CD4-positive, alpha-beta T cell treated with Interleukin-12 subunit alpha and Interleukin-12 subunit beta, for 1 hour (primary cell): ENCODE measurements at regions not wholly inside any gene's neighbourhood (a gene's known extent, or its start where the extent isn't known, plus 50 kb on each side); places are given as distances from the start of the nearest gene placed in this dataset.
"Not testable (repeated sequence)": the region's sequence is repeated elsewhere in the genome, so short reads cannot be mapped to it uniquely, and the experiment has no call there.

ENCODE experiments used
- DNase-seq: peaks from one replicate; pipeline ENCODE4 v3.0.0-alpha.2; 2020

GRCh38 chr7:149714081-149714909 is 59.1 kb downstream of the ZNF467 start:
- DNase-seq = peak; percentile 96

DNA sequence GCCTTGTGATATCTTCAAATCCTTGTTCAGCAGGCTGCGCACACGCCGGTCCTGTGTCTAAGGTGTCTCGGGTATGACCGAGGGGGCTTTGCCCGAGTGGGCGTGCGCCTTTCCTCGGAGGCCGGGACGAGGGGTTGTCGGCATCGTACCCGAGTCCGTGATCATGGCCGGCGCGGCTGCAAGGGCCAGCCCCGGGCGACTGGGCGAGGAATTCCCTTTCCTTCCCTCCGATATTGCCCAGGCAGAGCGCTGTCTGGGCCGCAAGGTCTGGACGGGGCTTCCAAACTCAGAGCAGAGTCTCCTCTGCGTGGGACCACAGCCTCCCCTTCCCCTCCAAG is 59.7 kb downstream of the ZNF467 start:
- no peak for DNase-seq

DNA sequence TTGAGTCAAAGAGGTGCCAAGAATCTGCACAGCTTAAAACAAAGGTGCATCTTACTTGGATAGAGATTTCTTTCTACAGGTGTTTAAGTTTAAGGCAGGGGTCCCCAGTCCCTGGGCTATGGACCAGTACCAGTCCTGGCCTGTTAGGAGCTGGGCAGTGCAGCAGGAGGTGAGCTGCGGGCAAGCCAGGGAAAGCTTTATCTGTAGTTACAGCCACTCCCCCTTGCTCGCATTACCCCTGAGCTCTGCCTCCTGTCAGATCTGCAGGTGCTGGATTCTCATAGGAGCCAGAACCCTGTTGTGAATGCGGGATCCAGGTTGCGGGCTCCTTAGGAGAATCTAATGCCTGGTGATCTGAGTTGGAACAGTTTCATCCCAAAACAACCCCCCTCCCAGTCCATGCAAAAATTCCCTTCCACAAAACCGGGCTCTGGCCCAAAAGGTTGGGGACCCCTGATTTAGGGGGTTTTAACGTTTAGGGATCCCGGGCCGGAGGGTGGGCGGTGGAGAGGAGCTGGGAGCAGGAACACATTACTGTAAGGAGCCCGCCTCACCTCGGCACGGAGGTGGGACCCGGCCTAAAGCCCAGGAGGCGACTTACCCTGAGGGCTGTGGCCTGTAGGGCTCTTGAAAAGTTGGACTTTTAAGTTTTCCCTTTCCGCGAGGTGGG is 60.2 kb downstream of the ZNF467 start:
- no peak for DNase-seq

- no peak for DNase-seq
Observed at GRCh38 chr7:149708026-149708425, 65.4 kb downstream of the ZNF467 start.

GRCh38 chr7:149707448-149707886 is 65.9 kb downstream of the ZNF467 start:
- DNase-seq = no peak

DNA sequence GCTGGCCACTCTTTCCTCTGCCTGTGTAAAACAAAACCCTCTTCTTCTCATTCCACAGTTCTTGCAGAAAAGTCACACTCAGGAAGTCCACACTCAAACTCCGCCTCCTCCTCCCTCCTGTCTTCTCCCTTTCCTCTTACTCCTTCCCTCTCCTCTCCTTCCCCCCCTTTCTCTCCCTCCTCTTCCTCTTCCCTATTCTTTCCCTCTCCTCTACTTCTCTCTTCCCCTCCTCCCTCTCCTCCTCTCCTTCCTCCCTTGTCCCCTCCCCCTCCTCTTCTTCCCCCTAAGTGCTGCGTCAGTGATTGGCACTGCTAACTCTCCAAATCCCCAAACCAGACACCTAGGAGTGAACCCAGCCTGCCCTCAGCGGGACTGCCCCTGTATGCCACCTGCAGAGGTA is 67.0 kb downstream of the ZNF467 start:
- DNase-seq = no peak

DNA sequence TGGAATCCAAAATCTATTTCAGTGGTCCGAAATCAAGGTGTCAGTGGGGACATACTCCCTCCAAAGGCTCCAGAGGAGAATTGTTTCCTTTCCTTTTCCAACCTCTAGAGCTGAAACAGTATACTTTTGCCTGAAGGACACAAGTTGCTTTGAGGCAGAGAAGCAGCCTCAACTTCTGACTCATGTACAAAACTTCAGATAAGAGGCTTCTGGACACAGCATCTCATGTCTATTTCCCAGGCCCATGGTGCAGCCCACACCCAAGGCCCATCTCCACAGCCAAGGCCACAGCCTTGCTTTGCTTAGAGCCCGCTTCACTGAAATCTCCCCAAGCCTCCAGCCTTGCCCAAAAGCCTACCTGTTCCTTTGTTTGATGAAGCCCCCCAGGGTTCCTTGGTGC is 68.9 kb downstream of the ZNF467 start:
- no peak for DNase-seq

GRCh38 chr7:149703044-149703650 is 70.2 kb downstream of the ZNF467 start:
- no peak for DNase-seq

GRCh38 chr7:149701495-149702240 is 71.7 kb downstream of the ZNF467 start:
- no peak for DNase-seq

- not testable (repeated sequence) for DNase-seq
Observed at GRCh38 chr7:149697767-149698166, 75.6 kb downstream of the ZNF467 start.

DNA sequence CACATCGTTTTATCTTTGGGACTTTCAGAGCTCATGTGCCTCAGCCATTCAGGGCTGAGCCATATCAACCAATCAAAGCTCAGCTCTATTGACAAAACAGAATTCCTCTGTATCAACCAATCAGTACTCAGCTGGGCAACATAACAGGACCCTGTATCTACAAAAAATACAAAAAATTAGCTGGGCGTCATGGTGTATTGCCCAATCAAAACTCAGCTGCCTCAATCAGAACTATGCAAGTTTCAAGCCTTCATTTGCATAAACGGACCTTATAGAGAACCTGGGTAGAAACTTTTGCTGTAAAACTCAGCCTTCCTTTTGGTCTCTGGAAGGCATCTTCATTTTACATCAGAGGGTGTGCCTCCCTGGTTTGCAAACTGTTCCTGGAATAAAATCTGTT is 77.1 kb downstream of the ZNF467 start:
- no peak for DNase-seq

DNA sequence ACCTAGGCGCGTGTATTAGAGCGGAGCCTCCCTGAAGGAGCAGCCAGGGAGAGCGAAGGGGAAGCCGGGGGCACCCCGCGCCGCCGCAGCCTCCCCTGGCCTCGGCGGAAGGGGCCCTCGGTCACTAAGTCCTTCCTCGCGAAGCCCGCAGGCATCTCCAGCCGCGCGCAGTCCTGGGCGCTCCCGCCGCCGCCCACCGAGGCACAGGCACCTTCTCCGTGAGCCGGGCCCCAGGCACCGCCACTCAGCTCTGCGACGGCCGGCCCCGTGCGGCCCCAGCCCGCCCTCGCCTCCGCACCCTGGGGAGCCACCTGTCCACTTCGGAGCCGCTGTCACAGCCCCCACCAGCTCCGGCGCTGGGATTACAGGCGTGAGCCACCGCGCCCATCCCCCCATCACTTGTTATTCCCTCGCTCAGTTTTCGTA is 80.8 kb downstream of the ZNF467 start:
- no peak for DNase-seq

- DNase-seq = no peak
Observed at GRCh38 chr7:149692056-149692455, 81.3 kb downstream of the ZNF467 start.

DNA sequence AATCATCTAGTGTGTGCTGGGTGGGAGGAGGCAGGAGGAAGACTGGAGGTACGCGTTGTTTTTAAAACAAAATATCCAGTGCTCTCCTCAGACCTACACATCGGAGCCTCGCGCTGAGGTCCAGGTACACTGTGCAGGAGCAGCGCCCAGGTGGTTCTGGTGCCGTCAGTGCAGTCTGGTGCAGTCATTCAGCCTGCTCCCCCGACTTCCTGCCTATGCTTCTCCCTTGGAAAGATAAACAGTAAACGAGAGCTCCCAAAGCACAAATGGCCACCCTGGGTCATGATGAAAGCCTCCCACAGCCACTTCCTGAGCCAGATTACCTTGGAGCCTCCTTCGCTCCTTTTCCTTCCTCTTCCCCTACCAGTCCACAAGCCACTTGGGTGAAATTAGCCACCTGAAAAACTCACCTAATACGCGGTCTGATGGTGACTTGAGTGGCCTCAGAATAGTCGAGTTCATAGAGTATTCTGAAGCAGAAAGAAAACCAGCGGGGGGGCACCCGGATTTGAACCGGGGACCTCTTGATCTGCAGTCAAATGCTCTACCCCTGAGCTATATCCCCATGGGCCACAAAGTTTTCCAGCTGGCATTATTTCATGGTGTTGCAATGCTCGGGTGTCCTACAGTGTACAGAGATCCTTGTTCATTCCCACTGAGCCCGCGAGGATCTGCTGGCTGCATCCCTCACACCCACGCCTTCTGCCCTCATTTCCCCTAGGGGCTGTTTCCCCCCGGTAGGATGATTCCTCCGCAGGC is 82.5 kb downstream of the ZNF467 start:
- no peak for DNase-seq

DNA sequence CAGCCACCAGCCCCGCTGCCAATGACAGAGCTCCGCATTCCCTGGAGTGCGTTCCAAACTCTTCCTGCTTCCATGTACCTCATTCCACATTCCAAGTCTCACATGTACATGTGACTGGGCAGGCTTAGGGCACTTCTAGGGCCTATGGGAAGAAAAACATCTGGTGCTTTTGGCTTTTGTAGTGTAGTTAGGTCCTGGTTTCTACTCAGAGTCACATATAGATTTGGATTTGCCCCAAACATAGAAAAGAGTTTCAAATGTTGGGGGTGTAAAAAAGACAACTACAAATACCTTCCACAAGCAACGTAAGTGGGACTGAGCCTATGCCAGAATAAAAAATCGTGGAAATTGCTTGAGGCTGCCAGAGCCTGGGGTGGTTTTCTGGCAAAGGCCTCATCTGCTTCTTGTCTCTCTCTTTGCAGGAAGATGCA is 84.1 kb downstream of the ZNF467 start:
- no peak for DNase-seq

- DNase-seq = no peak
Observed at GRCh38 chr7:149688836-149689235, 84.6 kb downstream of the ZNF467 start.

GRCh38 chr7:149687820-149688219 is 85.6 kb downstream of the ZNF467 start:
- DNase-seq = not testable (repeated sequence)

DNA sequence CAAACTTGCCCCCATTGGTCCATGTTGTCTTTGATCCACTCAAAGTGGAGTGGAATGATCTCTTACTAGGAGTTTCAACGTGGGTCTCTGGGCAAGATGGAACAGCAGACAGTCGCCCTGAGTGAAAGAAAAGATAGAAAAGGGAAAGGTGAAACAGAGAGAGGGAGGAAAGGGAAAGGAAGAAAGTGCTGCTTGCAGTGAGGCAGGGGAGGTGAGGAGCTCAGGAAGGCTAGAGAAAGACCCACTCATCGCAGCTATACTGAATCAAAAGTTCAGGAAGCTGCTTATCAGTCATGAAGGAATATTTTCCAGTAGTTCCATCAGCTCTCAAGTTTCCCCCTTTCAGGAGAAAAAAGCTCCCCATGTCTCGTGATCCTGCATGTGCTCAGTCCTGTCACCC is 86.9 kb downstream of the ZNF467 start:
- no peak for DNase-seq

DNA sequence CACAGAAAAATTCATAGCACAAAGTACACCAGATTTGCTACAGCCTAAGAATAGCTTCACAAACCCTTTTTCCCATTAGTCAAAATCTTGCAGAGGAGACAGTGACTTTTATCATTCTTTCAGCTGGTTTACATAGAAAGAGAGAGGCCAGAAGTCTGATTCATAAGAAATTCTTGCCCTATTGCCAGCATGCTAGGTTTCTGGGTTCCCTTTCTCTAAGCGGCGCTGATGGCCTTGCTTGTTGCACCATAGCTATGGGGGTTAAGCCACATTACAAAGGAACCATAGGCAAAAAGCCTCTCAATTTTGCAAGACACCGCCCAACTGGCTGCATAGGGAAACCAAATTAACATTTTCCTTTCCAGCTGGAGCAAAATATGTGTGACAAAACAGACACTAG is 87.4 kb downstream of the ZNF467 start:
- no peak for DNase-seq

DNA sequence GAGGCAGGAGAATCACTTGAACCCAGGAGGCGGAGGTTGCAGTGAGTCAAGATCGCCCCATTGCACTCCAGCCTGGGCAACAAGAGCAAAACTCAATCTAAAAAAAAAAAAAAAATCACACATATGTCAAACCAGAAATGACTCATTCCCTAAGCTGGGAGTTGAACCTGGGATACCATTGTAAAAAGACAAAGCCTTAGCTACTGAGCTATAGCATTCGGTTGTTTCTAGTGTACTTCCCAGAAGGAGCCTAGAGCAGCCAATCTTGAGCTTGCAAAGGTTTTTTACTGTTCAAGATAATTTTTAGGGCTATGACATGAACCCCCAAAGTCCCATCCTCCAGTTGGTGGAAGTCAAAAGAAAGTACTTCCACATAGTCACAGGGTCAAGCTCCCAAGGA is 87.9 kb downstream of the ZNF467 start:
- no peak for DNase-seq

DNA sequence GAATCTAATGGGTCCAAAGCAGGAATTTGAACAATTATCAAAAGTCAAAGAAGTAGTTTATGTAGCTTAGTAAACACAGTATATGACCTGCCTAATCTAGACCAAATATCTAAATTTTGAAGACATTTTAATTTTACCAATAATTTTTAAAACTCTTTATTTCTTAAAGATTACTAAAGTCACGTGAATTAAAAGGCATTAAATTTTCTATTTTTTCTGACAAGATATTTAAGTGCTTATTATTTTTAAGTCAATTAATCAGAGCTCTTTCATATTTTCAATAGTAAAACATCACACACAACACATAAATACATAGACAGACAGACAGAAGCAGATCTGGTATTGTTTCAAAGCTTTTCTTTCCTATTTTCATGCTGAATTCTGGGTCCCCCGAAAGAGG is 89.5 kb downstream of the ZNF467 start:
- DNase-seq = no peak

DNA sequence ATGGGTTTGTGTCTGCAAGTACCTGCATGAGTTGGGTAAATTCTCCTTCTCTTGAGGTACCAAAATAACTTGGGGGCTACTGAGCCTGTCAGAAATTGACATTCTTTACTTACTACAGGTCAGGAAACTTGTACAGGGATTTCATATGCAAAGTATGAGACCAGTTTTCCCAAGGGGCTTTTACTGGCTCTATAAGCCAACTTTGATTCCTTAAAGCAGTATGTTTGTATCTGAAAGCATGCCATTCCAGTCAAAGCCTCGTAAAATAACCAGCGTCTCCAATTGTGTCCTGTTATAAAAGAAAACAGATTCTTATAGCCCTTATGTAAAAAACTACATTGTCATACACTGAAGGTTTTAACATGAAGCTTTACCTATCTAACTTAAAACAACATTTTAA is 90.2 kb downstream of the ZNF467 start:
- DNase-seq = no peak

DNA sequence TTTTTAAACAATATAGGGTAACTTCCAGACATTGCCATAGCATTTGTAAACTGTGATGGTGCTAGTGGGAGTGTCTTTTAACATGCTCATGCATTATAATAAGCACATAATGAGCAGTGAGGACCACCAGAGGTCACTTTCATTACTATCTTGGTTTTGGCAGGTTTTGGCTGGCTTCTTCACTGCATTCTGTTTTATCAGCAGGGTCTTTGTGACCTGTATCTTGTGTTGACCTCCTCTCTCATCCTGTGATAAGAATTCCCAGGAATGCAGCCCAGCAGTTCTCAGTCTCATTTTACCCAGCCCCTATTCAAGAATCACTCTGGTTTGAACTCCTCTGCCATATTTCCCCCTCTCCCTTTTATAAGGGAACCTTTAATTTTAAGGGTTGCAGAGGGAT is 91.3 kb downstream of the ZNF467 start:
- no peak for DNase-seq
